GM21360 (cell line): ENCODE measurements at regions not wholly inside any gene's neighbourhood (a gene's known extent, or its start where the extent isn't known, plus 50 kb on each side); places are given as distances from the start of the nearest gene placed in this dataset.
A peak's percentile ranks its signal among the peaks of the same experiment; 100 is the strongest.

ENCODE experiments used
- ATAC-seq: cut with Tn5 transposase; IDR thresholded peaks from one replicate; pipeline ENCODE4 v1.9.1; 2021; ENCODE audit warnings: mild to moderate bottlenecking, moderate library complexity; ENCODE audit not compliant: unreplicated experiment

DNA sequence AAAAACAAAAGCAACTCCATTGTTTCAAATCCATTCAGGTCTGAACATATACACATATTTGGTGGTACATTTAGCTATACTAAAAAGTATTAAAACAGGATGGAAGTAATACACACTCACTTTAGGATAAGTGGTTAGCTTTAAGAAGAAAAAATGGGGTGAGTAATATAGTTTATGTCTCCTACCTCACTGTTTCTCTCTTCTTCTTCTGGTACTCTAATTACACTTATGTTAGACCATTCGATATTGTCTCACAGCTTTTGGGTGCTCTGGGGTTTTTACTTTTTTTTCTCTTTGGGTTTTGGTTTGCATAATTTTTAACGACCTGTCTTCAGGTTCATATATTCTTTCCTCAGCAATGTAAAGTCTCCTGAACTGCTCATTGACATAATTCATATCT lies 75.4 kb upstream of the AKAP13 start:
- ATAC-seq, result no peak

- ATAC-seq, result no peak
These were observed 73.3 kb upstream of the AKAP13 start for GRCh38 chr15:85306946-85307686.

DNA sequence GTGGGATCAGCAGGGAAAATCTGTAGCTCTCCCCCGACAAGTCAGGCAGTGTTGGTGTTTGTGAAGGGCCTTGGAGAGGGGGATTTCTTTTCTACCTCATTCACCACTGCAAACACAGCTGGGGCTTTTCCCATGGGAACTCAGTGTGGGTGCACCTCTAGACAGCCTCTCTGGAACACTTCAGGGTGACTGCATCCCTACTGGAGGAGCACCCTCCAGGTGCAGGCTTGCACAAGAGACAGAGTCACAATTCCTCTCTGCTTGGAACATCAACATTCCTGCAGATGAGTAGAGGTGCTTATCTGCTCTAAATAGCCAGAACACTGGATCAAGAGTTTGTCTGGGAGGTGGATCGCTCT lies 72.7 kb upstream of the AKAP13 start:
- ATAC-seq, result no peak

GRCh38 chr15:85311647-85312046 lies 68.8 kb upstream of the AKAP13 start:
- ATAC-seq, result no peak

DNA sequence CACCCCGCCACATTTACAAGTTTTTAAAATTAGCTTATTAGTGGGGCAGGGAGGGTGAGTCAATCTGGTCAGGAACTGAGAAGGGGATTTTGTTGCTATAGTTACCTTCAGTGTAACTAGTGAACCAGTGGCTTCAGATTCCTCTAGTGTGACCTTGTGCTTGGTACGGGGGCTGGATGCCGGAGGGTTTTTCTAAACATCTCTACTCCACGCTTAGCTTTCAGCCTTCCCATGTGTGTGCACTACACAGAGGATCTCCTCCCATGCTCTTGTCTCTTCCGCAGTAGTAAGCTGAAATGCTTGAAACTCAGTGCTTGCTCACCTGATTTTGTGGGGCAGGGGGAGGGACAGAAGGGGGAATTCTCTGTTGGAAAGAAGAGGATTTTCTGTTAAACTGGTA lies 67.9 kb upstream of the AKAP13 start:
- ATAC-seq, result peak; percentile 96

- peak; percentile 4 for ATAC-seq
These were observed 67.5 kb upstream of the AKAP13 start for GRCh38 chr15:85312929-85313331.

- no peak for ATAC-seq
These were observed 67.1 kb upstream of the AKAP13 start for GRCh38 chr15:85313339-85313738.

GRCh38 chr15:85314146-85314545 lies 66.3 kb upstream of the AKAP13 start:
- no peak for ATAC-seq

DNA sequence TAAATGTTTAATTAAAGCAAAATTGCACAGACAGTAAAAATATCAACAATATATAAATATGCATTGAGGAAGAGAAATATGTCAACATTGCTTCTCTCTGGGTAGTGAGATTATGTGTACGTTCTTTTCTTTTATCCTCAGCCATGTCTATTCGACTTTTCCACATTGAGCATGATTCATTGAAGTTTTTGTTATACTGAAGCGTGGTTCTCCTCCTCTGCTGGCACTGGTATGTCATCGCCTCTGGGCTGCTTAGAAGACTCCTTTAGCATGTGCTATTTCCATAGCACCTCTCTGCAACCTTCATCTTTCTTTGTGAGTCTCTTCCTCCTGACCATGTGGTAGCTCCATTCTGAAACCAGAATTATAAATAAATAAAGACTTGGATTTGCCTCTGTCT lies 65.8 kb upstream of the AKAP13 start:
- ATAC-seq, result no peak

DNA sequence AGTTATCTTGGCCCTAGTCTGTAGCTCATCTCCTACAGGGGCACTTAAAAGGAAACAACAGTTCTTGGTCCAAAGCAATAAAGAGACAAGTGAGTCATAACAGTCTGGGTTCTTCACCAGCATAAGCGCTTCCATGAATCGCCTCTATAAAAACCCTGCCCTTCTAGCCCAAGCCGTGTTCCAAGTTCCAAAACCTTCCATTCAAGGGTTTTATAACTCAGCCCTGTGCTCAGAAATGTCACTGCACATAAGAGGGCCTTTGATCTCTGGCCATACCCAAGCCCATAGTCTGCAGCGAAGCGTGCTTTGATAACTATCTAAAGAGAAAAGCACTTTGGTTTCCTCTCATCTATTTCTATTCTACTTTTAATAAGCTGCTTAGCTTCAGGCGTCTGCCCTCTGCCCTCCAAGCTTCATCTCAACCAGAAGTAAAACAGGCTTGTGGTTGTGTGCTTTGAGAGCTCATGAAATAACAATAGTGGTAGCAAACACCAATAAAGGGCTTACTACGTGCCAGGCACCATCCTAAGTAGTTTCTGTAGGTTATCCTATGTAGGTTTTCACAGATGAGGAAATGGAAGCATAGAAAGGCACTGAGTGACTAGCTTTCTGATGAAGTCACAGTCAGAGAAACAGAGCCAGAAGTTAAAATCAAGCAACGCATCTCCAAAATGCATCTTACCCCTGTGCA lies 64.0 kb upstream of the AKAP13 start:
- no peak for ATAC-seq

DNA sequence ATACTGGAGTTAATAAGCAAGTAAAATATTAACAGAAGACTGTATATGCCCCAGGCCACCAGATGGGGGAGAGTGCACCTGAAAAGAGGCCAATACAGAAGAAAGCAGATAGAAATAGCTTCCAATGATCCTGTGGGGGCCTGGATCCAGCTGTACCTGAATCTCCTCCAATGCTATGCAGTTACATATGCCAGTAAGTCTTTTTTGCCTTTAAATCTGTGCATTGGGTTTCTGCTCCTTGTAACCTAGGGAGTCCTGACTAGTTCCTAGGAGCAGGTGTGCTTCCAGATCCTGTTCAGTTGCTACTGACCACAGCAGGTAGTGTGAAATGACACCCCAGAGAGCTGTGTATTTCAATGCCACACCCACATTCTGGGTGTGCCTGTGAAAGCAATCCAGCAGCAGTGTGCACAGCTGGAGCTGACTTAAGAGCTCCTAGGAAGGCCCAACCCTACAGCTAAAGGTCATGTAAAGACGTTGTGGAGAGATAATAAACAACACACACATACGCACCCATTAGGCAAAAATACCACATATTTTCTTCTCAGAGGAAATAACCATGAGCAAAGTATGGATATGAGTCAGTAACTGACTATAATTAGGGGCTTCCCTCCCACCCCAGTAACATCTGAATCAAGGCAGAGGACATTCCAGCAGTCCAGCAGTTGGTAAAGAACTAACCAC lies 62.2 kb upstream of the AKAP13 start:
- ATAC-seq, result peak; percentile 92

GRCh38 chr15:85318732-85319076 lies 61.7 kb upstream of the AKAP13 start:
- peak; percentile 20 for ATAC-seq

GRCh38 chr15:85324202-85324601 lies 56.2 kb upstream of the AKAP13 start:
- no peak for ATAC-seq

DNA sequence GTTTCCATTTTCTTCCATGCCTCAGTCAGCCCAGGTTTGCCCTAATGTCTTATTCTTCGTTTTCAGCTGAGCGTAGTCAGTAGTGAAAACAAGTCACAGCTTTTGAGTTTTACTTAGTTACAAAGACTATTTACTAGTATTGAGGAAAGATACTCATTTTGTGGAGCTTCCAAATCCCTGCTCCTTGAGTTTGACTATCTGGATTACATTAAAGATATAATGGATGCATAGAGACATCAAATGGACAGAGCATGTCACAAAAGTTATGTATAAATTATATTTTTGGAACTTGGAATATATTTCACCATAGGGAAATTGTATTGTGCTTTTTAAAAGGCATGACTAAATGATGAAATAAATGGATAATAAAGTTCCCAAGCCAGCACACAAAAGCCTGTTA lies 54.6 kb upstream of the AKAP13 start:
- no peak for ATAC-seq

- no peak for ATAC-seq
These were observed 54.1 kb upstream of the AKAP13 start for GRCh38 chr15:85326291-85326690.

GRCh38 chr15:85327820-85328219 lies 52.6 kb upstream of the AKAP13 start:
- ATAC-seq, result no peak

- peak; percentile 59 for ATAC-seq
These were observed 50.6 kb upstream of the AKAP13 start for GRCh38 chr15:85329561-85330422.
